GM18517 (cell line): ENCODE measurements at regions not wholly inside any gene's neighbourhood (a gene's known extent, or its start where the extent isn't known, plus 50 kb on each side); places are given as distances from the start of the nearest gene placed in this dataset.
"Not testable (repeated sequence)": the region's sequence is repeated elsewhere in the genome, so short reads cannot be mapped to it uniquely, and the experiment has no call there.

ENCODE experiments used
- ATAC-seq: cut with Tn5 transposase; IDR thresholded peaks from one replicate; pipeline ENCODE4 v1.9.1; 2021; ENCODE audit warnings: mild to moderate bottlenecking, moderate library complexity; ENCODE audit not compliant: unreplicated experiment

DNA sequence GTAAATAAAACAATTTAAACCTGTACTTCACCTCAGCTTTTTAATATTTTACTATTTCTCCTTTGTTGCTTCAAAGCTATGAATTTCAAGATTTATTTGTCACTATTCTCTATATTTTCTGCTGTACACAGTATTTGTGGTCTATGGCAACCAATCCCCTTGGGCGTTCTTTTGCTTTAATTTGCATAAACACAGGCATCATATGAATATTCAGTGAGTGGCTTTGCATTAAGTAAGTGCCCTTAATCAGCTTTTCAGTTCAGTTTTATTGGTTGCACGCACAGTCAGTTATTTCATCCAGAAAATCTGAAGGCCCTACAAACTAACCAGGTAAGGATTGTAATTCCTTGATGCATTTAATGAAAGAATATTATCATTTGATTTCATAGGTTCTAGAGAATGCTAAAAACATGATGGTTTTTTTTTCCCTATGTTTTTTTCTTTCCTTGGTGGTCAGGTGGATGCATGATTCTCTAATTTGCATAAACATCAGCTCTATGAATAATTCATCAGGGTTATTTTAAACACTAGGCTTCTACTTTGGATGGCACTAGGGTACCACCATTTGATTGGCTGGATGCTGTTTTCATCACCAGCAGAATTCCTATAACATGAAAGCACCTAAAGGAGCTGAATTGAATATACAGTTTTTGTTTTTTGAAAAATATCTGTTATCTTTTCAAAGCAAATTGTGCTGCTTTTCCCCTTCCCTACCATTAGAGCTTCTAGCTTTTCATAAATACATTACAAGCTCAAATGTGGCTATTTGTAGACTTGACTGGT lies 249.2 kb upstream of the CCNH start:
- ATAC-seq, result no peak

DNA sequence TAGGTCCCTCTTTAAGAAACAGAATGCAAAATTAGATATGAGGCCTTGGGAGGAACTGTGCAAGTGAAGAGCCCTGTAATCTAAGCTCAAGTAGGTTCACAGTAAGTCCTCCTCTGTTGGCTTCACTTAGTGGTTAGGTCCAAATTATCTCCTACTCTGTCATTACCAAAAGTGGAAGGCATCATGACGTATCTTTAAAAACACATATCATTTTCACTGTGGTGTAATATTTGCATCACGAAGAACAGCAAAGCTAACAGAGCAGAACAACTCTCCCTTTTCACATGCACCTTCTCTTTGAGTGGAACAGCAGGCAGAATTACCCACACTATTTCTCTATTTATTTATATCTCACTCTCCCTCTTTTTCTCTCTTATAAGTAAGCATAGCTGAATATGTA lies 240.5 kb upstream of the CCNH start:
- no peak for ATAC-seq

DNA sequence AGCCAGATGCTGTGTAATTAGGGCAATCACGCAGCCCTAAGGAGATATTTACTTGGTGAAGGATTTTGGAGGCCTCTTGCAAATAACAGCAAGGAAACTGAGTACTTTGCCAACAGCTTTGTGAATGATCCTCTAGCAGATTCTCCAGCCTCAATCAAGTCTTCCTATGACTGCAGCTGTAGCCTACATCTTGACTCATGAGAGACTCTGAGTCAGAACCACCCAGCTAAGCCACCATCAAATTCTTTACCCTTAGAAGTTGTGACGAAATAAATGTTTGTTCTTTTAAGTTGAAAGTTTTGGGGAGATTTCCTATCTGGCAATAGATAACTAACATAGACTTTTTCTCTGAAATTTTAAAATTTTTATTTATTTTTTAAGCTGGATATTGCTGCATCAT lies 237.6 kb upstream of the CCNH start:
- ATAC-seq, result no peak

DNA sequence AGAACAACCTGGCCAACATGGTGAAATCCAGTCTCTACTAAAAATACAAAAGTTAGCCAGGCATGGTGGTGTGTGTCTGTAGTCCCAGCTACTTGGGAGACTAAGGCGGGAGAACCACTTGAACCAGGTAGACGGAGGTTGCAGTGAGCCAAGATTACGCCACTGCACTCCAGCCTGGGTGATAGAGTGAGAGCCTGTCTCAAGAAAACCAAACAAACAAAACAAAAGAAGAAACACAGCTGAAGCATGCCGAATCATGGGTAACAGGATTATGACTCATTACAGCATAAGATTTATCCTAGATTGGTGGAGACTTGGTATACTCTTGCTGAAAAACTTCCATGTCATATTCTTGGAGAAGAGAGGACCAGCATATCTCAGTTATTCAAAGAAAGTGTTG lies 236.7 kb upstream of the CCNH start:
- ATAC-seq, result no peak

DNA sequence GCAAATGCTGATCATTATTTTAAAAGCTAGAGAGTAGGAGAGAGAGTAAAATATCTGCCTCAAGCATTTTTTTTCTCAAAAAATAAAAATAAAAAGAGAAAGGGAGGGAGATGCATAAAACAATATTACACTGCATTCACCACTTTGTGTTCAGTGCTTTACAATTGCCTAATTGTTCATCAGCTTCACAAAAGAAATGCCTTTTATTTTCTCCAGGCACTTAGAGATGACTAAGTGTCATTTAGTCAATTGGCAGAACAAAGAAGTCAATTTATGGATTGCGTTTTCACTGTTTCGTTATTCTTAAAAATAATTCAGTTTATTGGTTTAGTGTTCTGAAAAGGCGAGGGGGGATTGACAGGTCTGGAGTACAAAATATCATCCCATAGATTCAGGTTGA lies 232.5 kb upstream of the CCNH start:
- no peak for ATAC-seq

GRCh38 chr5:87640902-87641301 lies 228.2 kb upstream of the CCNH start:
- ATAC-seq, result no peak

DNA sequence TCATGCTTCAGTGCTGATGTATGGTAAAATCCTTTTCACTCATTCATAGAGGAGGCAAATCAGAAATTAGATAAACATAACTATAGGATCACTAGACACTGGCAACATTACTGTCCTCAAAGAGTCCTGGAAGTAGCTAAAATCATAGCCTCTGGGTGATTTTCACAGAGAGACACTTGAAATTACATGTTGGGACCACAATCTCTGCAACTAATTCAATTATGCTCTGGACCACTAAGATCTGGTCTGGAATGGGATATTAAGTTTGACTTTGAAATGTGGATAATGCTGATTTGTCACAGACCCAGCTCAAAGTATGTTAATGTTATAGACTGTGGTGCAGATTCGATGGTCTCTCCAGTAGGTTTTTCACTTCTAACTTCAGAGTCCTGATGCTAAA lies 214.6 kb upstream of the CCNH start:
- ATAC-seq, result no peak

DNA sequence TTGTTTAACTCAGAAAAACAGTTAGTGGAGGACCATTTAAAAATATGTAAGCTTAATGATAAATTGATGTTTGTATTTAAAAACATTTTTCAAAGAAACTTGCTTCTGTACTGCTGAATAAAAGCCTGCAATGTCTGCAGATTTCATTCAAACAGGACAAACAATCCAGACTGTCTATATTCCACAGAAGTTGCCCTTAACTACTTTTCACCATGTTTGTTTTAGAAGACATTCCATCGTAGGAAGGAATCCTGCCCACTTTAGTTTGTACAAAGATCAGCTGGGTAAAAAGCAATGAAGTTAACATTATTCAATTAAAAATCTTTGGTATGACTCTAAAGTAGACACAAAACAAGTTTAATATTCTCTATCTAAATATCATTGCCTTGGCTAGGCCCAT lies 195.7 kb upstream of the CCNH start:
- ATAC-seq, result no peak

DNA sequence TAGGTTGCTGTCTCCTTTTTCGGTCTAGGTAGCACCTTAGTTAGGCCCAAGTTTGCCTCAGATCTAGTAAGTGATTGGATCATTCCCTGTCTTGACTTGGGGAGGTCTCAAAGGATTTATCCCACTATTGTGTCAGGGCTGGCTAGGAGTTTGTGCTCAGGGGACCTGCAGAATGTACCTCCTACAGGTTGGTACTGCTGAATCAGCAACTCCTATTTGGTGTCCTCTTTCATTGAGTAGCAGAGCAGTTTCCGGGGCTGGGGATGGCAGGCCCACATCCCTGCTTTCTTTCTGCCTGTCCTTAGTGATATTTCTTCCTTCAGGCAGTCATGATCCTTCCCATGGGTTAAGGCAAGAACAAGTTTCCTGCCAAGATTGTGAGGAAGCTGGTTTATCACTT lies 192.9 kb upstream of the CCNH start:
- ATAC-seq, result no peak

DNA sequence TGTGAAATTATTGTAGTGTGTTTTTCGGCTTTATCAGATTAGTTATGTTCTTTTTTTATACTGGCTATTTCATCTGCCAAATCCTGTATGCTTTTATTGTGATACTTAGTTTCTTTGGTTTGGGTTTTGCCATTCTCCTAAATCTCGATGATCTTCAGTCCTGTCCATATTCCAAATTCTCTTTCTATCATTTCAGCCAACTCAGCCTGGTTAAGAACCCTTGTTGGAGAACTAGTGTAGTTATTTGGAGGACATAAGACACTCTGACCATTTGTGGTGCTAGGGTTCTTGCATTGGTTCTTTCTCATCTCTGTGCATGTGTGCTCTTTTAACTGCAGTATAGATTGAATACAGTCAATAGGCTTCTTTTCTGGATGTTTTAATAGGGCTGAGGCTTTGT lies 187.0 kb upstream of the CCNH start:
- ATAC-seq, result no peak

DNA sequence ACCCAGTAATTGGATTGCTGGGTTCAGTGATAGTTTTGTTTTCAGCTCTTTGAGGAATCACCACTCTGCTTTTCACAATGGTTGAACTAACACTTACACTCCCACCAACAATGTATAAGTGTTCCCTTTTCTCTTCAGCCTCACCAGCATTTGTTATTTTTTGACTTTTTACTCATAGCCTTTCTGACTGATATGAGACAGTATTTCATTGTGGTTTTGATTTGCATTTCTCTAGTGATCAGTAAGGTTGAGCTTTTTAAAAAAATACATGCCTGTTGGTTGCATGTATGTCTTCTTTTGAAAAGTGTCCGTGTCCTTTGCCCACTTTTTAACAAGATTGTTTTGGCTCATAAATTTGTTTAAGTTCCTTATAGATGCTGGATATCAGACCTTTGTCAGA lies 185.7 kb upstream of the CCNH start:
- no peak for ATAC-seq

DNA sequence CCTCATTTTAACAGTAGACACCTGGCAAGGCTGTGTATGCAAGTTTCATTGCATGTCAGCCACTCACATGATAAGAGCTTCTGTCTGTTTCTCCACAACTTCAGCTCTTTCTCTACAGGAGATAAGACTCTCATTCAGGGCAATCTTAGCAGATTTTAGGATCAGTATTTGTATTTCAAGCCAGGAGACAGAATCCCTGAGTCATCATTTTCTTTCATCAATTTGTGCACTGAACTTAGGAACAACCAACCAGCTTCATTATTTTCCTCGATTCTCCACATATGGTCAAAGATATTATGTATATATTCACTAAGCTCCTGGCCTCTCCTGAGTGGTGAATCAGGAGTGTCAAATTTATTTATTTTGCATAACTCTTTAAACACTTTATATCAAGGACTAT lies 181.8 kb upstream of the CCNH start:
- ATAC-seq, result no peak

GRCh38 chr5:87589587-87589986 lies 176.9 kb upstream of the CCNH start:
- no peak for ATAC-seq

- ATAC-seq, result no peak
Measured at GRCh38 chr5:87588316-87588715, 175.6 kb upstream of the CCNH start.

- not testable (repeated sequence) for ATAC-seq
Measured at GRCh38 chr5:87583704-87584103, 171.0 kb upstream of the CCNH start.

DNA sequence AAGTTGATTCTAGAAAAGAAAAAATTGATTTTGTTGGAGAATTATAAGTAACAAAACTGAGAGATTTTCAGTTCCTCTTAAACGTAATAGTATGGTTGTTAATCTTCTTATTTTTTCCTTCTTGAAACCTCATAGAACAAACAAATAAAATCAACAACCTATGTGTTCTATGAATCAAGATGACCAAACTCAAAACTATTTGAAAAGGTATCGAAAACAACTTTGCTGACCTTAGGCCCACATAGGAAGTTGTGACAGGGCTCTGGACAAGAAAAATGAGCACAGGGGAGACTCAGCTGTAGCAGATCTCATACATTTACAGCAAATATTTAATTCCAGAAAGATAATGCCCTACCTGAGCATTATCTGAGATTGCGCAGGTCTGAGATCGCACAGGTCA lies 169.4 kb upstream of the CCNH start:
- ATAC-seq, result no peak

GRCh38 chr5:87581661-87582060 lies 168.9 kb upstream of the CCNH start:
- no peak for ATAC-seq

DNA sequence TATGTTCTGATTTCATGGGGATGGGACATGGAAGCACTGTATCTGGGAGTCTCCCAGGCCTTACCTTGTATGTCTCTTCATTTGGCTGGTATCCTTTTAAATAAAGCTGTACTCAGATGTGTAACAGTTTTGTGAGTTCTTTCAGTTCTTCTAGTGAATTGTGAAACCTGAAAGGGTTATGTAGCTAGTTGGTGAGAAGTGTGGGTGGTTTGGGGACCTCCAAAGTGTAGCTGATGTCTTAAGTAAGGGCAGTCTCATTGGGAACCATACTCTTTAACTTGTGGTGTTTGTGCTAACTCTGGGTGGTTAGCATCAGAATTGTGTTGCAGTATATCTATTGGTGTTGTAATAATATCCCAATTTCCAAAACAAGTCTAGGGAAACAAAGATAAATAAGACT lies 166.9 kb upstream of the CCNH start:
- no peak for ATAC-seq

DNA sequence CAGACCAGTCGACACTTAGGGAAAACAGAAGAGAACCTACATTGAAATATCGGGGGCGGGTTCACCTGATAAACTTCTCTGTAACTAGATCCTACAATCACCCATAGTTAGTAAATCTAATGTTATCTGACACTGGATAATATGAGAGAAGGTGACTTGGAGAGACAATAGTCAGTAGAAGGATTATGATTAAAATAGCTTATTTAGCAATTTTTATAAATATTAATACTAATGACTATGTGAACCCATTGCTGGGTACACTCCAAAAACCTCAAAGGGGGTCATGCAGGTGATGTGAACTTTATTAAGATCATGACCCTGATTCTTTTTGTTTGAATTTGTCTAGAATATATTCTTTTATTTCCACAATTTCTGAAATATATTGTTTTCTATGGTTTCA lies 164.1 kb upstream of the CCNH start:
- ATAC-seq, result no peak

DNA sequence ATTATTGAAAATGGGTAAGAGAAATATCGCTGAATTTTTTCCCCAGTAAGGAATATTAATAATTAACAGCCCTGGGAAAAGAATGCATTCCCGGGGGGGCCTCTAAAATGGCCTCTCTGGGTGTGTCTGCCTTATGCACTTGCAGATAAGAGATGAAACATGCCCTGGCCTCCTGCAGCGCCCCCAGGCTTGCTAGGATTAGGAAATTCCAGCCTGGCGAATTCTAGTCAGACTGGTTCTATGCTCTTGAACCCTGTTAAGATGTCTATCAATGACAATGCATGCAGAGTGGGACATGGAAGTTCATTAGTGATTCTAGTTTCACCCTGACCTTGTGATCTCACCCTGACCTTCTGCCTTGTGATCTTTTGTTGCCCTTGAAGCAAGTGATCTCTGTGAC lies 163.6 kb upstream of the CCNH start:
- ATAC-seq, result not testable (repeated sequence)

DNA sequence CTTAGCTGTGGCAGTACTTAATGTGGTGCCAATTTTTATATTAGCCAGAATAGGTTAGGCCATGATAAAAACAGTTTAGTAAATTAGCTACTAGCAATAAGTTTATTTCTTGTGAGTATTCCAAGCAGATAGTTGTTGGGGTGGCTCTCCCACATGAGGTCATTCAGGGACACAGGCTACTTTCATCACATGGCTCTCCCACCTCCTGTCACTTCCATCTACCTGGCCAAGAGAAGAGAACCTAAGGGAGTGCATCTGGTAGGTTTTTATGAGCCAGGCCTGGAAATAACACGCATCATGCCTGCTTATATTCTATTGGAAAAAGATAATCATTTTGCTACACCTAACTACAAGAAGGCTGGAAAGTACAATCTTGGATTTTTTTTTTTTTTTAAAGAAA lies 161.4 kb upstream of the CCNH start:
- no peak for ATAC-seq

GRCh38 chr5:87572611-87573010 lies 159.9 kb upstream of the CCNH start:
- no peak for ATAC-seq

DNA sequence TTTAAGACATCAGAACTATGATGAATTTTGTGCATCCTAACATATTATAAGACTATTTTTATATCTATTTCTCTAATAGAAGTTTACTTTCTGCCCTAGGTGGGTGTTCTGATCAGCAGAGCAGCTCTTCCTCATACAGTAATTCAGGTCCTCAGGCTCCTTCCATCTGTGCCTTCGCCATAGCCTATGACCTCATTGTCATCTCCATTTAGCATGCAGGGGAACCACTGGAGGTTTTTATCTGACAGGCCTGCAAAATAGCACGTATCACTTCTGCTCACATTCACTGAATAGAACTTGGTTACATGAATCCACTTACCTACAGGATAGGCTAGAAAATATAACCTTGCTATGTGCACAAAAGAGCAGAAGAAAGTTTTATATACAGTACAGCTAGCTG lies 159.4 kb upstream of the CCNH start:
- ATAC-seq, result no peak
